ENCODE measurements at regions not wholly inside any gene's neighbourhood (a gene's known extent, or its start where the extent isn't known, plus 50 kb on each side); places are given as distances from the start of the nearest gene placed in this dataset.

DNA sequence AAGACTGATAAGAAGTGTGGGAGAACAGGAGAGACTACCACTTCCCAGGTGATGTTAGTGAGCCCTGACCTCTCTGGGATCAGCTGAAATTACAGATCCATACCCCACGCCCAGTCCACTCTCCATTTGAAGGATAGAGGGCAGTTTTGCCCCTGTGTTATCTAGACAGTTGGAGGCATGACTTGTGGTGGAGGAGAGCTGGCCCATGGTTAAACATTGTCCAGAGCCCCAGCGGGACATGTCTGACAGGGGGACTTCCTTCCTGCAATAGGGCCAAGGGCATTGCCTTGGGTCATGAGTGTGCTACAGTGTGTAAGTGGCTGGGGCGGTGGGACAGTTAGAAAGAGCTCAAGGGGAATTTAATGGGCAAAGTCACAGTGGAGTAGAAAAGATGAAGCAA lies 181.1 kb downstream of the MID1IP1 start:
- 24% methylated on average over 3 of the region's 3 CpGs for WGBS (ENCODE audit: low lambda C conversion rate)
- ChIA-PET CTCF (no interaction called here), POLR2A (no interaction called here)
- H3K27me3 ChIP-seq (ENCODE audit: insufficient read depth): no peaks in the 10 kb centered on the region; the same call in 1 of the 2 replicates
- H3K4me1 ChIP-seq (ENCODE audit: control insufficient read depth in 1 of 2, insufficient read depth in 2 of 2, low read depth in 1 of 2, low read length in 1 of 2): no peaks in the 10 kb centered on the region; a peak in 1 of 4 replicates
- no peak overlapping the region for H3K4me2 ChIP-seq
- no peak overlapping the region for H3K9ac ChIP-seq
- no peak overlapping the region for H3K4me3 ChIP-seq (ENCODE audit: low read depth in 2 of 2, low read length in 1 of 2)
- no peak for TF ChIP-seq RXRA (IDR thresholded peaks at IDR 0.05; ENCODE audit: borderline replicate concordance, low read depth)
- no peak for TF ChIP-seq FOSL2 (IDR thresholded peaks at IDR 0.05; ENCODE audit: borderline replicate concordance, low read depth)
- TF ChIP-seq FOXJ3 (CRISPR knock-in tag; IDR thresholded peaks at IDR 0.05): no peak
- no peak for TF ChIP-seq GABPA (IDR thresholded peaks at IDR 0.05; ENCODE audit: low read depth)
- TF ChIP-seq NFIC (IDR thresholded peaks at IDR 0.05; ENCODE audit: borderline replicate concordance): no peak
- no peak for TF ChIP-seq RFX5 (IDR thresholded peaks at IDR 0.05; ENCODE audit: low read length)
- TF ChIP-seq, protein P1, sequence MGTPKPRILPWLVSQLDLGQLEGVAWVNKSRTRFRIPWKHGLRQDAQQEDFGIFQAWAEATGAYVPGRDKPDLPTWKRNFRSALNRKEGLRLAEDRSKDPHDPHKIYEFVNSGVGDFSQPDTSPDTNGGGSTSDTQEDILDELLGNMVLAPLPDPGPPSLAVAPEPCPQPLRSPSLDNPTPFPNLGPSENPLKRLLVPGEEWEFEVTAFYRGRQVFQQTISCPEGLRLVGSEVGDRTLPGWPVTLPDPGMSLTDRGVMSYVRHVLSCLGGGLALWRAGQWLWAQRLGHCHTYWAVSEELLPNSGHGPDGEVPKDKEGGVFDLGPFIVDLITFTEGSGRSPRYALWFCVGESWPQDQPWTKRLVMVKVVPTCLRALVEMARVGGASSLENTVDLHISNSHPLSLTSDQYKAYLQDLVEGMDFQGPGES (IDR thresholded peaks at IDR 0.05; ENCODE audit: low read depth, low read length): no peak
- TF ChIP-seq, protein P2, sequence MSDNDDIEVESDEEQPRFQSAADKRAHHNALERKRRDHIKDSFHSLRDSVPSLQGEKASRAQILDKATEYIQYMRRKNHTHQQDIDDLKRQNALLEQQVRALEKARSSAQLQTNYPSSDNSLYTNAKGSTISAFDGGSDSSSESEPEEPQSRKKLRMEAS (IDR thresholded peaks at IDR 0.05; ENCODE audit: low read depth): no peak
- TF ChIP-seq RAD21 (IDR thresholded peaks at IDR 0.05; ENCODE audit: low read length): no peak
- TF ChIP-seq POLR2AphosphoS5 (IDR thresholded peaks at IDR 0.05; ENCODE audit: low read depth, low read length): no peak
- TF ChIP-seq NRF1 (IDR thresholded peaks at IDR 0.05; ENCODE audit: low read depth, low read length): no peak
- TF ChIP-seq EZH2phosphoT487 (IDR thresholded peaks at IDR 0.05; ENCODE audit: borderline replicate concordance, low read depth): no peak
- TF ChIP-seq, protein P3, sequence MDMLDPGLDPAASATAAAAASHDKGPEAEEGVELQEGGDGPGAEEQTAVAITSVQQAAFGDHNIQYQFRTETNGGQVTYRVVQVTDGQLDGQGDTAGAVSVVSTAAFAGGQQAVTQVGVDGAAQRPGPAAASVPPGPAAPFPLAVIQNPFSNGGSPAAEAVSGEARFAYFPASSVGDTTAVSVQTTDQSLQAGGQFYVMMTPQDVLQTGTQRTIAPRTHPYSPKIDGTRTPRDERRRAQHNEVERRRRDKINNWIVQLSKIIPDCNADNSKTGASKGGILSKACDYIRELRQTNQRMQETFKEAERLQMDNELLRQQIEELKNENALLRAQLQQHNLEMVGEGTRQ (IDR thresholded peaks at IDR 0.05; ENCODE audit: borderline replicate concordance, low read depth, low read length): no peak
- TF ChIP-seq CHD2 (IDR thresholded peaks at IDR 0.05; ENCODE audit: low read length, partially characterized antibody): no peak
- no peak for TF ChIP-seq TCF12 (IDR thresholded peaks at IDR 0.05)
- no peak for TF ChIP-seq MXI1 (IDR thresholded peaks at IDR 0.05; ENCODE audit: low read depth, low read length)
- TF ChIP-seq, protein P4, sequence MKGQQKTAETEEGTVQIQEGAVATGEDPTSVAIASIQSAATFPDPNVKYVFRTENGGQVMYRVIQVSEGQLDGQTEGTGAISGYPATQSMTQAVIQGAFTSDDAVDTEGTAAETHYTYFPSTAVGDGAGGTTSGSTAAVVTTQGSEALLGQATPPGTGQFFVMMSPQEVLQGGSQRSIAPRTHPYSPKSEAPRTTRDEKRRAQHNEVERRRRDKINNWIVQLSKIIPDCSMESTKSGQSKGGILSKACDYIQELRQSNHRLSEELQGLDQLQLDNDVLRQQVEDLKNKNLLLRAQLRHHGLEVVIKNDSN (IDR thresholded peaks at IDR 0.05; ENCODE audit: borderline replicate concordance, low read depth): no peak
- TF ChIP-seq TAF1 (IDR thresholded peaks at IDR 0.05; ENCODE audit: borderline replicate concordance, low read depth, low read length): no peak
- TF ChIP-seq, protein P5, sequence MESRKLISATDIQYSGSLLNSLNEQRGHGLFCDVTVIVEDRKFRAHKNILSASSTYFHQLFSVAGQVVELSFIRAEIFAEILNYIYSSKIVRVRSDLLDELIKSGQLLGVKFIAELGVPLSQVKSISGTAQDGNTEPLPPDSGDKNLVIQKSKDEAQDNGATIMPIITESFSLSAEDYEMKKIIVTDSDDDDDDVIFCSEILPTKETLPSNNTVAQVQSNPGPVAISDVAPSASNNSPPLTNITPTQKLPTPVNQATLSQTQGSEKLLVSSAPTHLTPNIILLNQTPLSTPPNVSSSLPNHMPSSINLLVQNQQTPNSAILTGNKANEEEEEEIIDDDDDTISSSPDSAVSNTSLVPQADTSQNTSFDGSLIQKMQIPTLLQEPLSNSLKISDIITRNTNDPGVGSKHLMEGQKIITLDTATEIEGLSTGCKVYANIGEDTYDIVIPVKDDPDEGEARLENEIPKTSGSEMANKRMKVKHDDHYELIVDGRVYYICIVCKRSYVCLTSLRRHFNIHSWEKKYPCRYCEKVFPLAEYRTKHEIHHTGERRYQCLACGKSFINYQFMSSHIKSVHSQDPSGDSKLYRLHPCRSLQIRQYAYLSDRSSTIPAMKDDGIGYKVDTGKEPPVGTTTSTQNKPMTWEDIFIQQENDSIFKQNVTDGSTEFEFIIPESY (IDR thresholded peaks at IDR 0.05; ENCODE audit: borderline replicate concordance, low read depth): no peak
- no peak overlapping the region for H3K27ac ChIP-seq (ENCODE audit: low read depth in 2 of 2, low read length in 1 of 2)
- no peaks in the 10 kb centered on the region for H3K9me3 ChIP-seq
- no peaks in the 10 kb centered on the region for H4K20me1 ChIP-seq (ENCODE audit: insufficient read depth)
- no peaks in the 10 kb centered on the region for H3K36me3 ChIP-seq (replicated peaks in 1 of 2; ENCODE audit: control insufficient read depth in 1 of 2, insufficient read depth in 2 of 2, low read length in 1 of 2)
- no peak overlapping the region for H2AFZ ChIP-seq (ENCODE audit: low read depth)
- no peak for DNase-seq
- H3K9me2 ChIP-seq: no peaks in the 10 kb centered on the region
- no peaks in the 10 kb centered on the region for H3K79me2 ChIP-seq (ENCODE audit: insufficient read depth)
- H3F3A ChIP-seq (replicated peaks; ENCODE audit: insufficient read depth): no peaks in the 10 kb centered on the region
